ENCODE measurements at regions not wholly inside any gene's neighbourhood (a gene's known extent, or its start where the extent isn't known, plus 50 kb on each side); places are given as distances from the start of the nearest gene placed in this dataset.
"Not testable (repeated sequence)": the region's sequence is repeated elsewhere in the genome, so short reads cannot be mapped to it uniquely, and the experiment has no call there.

DNA sequence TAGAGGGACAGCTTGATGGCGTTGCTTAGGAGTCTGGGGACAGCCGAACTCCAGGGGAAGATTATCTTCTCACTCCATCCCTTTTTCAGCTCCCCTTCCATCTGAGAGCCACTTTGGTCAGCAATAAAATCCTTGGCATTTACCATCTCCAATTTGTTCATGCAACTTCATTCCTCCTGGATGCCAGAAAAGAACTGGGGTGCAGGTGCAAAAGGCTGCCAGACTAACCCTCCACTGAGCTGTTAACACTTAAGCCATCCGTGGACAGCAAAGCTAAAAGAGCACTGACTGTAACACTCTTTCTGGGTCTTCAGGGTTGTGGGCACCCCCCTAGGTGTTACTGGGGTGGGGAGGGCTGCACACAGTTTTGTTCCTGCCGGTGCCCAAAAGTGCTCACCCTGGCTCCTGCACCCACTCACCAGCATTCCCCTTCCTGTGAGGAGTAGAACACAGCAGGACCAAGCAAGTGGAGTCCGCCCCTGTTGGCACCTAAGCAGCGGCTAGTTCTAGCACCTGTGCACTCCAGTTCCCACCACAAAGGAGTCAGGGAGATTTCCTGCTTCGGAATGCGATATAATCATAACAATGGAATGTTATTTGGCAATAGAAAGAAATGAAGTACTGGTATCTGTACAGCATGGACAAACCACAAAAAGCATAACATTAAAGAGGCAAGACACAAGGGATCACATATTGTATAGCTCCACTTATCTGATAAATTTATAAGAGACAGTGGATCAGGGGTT, 95.1 kb downstream of the NPY start:
- Histone ChIP-seq H3K4me1 (replicated peaks) (no peaks in the 10 kb centered on the region), H3K36me3 (no peaks in the 10 kb centered on the region), H3K27me3 (replicated peaks) (no peaks in the 10 kb centered on the region), H3K9me3 (replicated peaks) (no peaks in the 10 kb centered on the region), H3K27ac (no peak overlapping the region), H3K4me3 (no peak overlapping the region)
- DNase-seq (ENCODE audit: low read depth in 1 of 2, low spot score in 2 of 2) = no peak

- Histone ChIP-seq H3K9me3 (replicated peaks) (no peaks in the 10 kb centered on the region), H3K27ac (no peak overlapping the region), H3K36me3 (no peaks in the 10 kb centered on the region), H3K27me3 (replicated peaks) (no peaks in the 10 kb centered on the region), H3K4me1 (replicated peaks) (no peaks in the 10 kb centered on the region), H3K4me3 (no peak overlapping the region)
- peak in 1 of 2 experiments; percentile 13 for DNase-seq (ENCODE audit: low read depth in 1 of 2, low spot score in 2 of 2)
These were observed 98.0 kb downstream of the NPY start for GRCh38 chr7:24381894-24382505.

DNA sequence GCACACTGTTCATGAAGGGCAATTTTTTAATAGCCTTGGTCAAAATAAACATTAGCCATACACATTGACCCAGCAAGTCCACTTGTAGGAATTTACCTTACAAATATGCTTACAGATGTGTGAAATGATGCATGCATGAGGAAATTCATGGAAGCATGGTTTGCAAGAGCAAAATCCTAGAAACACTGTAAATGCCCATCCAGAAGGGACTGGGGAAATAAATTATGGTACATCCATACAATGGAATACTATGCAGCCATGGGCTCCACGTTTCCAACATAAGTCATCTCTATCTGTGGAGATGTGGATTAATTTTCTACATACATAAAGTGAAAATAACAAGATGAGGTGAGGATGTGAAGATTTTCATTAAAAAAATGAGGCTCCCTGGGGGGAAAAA, 99.1 kb downstream of the NPY start:
- Histone ChIP-seq H3K4me3 (no peak overlapping the region), H3K9me3 (replicated peaks) (no peaks in the 10 kb centered on the region), H3K36me3 (no peaks in the 10 kb centered on the region), H3K4me1 (replicated peaks) (no peaks in the 10 kb centered on the region), H3K27me3 (replicated peaks) (no peaks in the 10 kb centered on the region), H3K27ac (no peak overlapping the region)
- DNase-seq (ENCODE audit: low read depth in 1 of 2, low spot score in 2 of 2) = no peak

GRCh38 chr7:24384362-24385030, 100.5 kb downstream of the NPY start:
- H3K27me3 ChIP-seq (replicated peaks) = 0 out of 2 replicates have a peak, but pooled peaks cover 6% of the 10 kb centered on the region
- DNase-seq (ENCODE audit: low read depth in 1 of 2, low spot score in 2 of 2) = no peak
- no peaks in the 10 kb centered on the region for H3K4me1 ChIP-seq (replicated peaks)
- H3K4me3 ChIP-seq = no peak overlapping the region
- H3K27ac ChIP-seq = no peak overlapping the region
- no peaks in the 10 kb centered on the region for H3K9me3 ChIP-seq (replicated peaks)
- H3K36me3 ChIP-seq = no peaks in the 10 kb centered on the region

DNA sequence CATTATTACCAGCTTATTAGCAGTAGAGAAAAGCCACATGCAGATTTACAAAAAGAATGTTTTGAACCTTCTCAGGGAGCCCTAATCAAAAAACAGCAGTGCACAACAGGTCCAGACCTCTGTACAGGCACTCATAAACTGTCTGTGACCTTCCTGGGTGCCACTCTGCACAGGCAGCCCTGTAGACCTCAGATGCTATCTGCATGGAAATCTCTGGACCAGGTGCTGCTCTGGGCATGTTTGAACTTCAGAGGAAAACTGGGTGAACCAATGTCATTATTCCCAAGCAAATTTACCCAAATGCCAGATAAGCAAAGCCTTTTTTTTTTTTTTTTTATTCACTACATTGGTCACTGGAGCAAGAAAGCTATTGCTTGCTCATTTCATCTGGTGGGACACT, 104.2 kb downstream of the NPY start:
- no peak for DNase-seq (ENCODE audit: low read depth in 1 of 2, low spot score in 2 of 2)
- H3K27ac ChIP-seq = no peak overlapping the region
- H3K4me1 ChIP-seq (replicated peaks) = no peaks in the 10 kb centered on the region
- H3K36me3 ChIP-seq = no peaks in the 10 kb centered on the region
- H3K4me3 ChIP-seq = no peak overlapping the region
- H3K27me3 ChIP-seq (replicated peaks) = 0 out of 2 replicates have a peak, but pooled peaks cover 6% of the 10 kb centered on the region
- H3K9me3 ChIP-seq (replicated peaks) = no peaks in the 10 kb centered on the region

GRCh38 chr7:24390376-24391157, 106.6 kb downstream of the NPY start:
- no peaks in the 10 kb centered on the region for H3K36me3 ChIP-seq
- H3K9me3 ChIP-seq (replicated peaks) = no peaks in the 10 kb centered on the region
- H3K27me3 ChIP-seq (replicated peaks) = 0 out of 2 replicates have a peak, but pooled peaks cover 6% of the 10 kb centered on the region
- no peak for DNase-seq (ENCODE audit: low read depth in 1 of 2, low spot score in 2 of 2)
- H3K4me3 ChIP-seq = no peak overlapping the region
- no peaks in the 10 kb centered on the region for H3K4me1 ChIP-seq (replicated peaks)
- no peak overlapping the region for H3K27ac ChIP-seq

- Histone ChIP-seq H3K27me3 (replicated peaks) (0 out of 2 replicates have a peak, but pooled peaks cover 6% of the 10 kb centered on the region), H3K4me1 (replicated peaks) (no peaks in the 10 kb centered on the region), H3K9me3 (replicated peaks) (no peaks in the 10 kb centered on the region), H3K27ac (no peak overlapping the region), H3K4me3 (no peak overlapping the region), H3K36me3 (no peaks in the 10 kb centered on the region)
- no peak for DNase-seq (ENCODE audit: low read depth in 1 of 2, low spot score in 2 of 2)
These were observed 108.8 kb downstream of the NPY start for GRCh38 chr7:24392774-24393173.

DNA sequence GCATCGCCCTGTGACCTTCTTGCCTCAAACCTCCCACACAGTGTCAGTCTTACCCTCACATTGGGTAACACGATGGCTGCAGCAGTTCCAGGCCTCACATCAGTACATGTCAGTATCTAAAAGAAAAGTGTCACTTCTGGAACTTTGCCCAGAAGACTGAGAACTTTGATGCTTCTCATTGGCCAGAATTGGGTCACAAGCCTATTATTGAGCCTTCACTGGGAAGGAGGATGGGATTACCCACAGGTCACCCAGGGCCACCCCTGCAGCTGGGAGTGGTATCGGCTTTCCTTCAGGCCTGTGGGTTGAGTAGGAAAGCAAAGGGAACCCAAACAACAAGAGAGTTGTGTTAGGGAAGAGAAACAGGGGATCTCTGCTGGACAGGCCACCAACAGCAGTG, 111.5 kb downstream of the NPY start:
- Histone ChIP-seq H3K4me1 (replicated peaks) (no peaks in the 10 kb centered on the region), H3K27me3 (replicated peaks) (no peaks in the 10 kb centered on the region), H3K4me3 (no peak overlapping the region), H3K9me3 (replicated peaks) (no peaks in the 10 kb centered on the region), H3K36me3 (no peaks in the 10 kb centered on the region), H3K27ac (no peak overlapping the region)
- no peak for DNase-seq (ENCODE audit: low read depth in 1 of 2, low spot score in 2 of 2)

GRCh38 chr7:24396387-24396786, 112.4 kb downstream of the NPY start:
- not testable (repeated sequence) for H3K27me3 ChIP-seq (replicated peaks); DNase-seq (ENCODE audit: low read depth in 1 of 2, low spot score in 2 of 2); H3K9me3 ChIP-seq (replicated peaks); H3K4me1 ChIP-seq (replicated peaks); H3K27ac ChIP-seq; H3K36me3 ChIP-seq; H3K4me3 ChIP-seq

GRCh38 chr7:24401628-24402593, 117.9 kb downstream of the NPY start:
- H3K27me3 ChIP-seq (replicated peaks) = peaks cover 7% of the 10 kb centered on the region; the same call in 1 of the 2 replicates
- no peaks in the 10 kb centered on the region for H3K9me3 ChIP-seq (replicated peaks)
- no peaks in the 10 kb centered on the region for H3K4me1 ChIP-seq (replicated peaks)
- no peak overlapping the region for H3K27ac ChIP-seq
- H3K36me3 ChIP-seq = no peaks in the 10 kb centered on the region
- DNase-seq (ENCODE audit: low read depth in 1 of 2, low spot score in 2 of 2) = no peak
- H3K4me3 ChIP-seq = no peak overlapping the region

GRCh38 chr7:24402655-24403054, 118.7 kb downstream of the NPY start:
- Histone ChIP-seq H3K4me3 (no peak overlapping the region), H3K27me3 (replicated peaks) (peaks cover 12% of the 10 kb centered on the region; the same call in 1 of the 2 replicates), H3K4me1 (replicated peaks) (no peaks in the 10 kb centered on the region), H3K27ac (no peak overlapping the region), H3K9me3 (replicated peaks) (no peaks in the 10 kb centered on the region), H3K36me3 (no peaks in the 10 kb centered on the region)
- no peak for DNase-seq (ENCODE audit: low read depth in 1 of 2, low spot score in 2 of 2)

GRCh38 chr7:24403557-24403956, 119.6 kb downstream of the NPY start:
- Histone ChIP-seq H3K36me3 (no peaks in the 10 kb centered on the region), H3K27me3 (replicated peaks) (peaks cover 12% of the 10 kb centered on the region; the same call in 1 of the 2 replicates), H3K9me3 (replicated peaks) (no peaks in the 10 kb centered on the region), H3K4me1 (replicated peaks) (no peaks in the 10 kb centered on the region), H3K4me3 (no peak overlapping the region), H3K27ac (no peak overlapping the region)
- no peak for DNase-seq (ENCODE audit: low read depth in 1 of 2, low spot score in 2 of 2)

DNA sequence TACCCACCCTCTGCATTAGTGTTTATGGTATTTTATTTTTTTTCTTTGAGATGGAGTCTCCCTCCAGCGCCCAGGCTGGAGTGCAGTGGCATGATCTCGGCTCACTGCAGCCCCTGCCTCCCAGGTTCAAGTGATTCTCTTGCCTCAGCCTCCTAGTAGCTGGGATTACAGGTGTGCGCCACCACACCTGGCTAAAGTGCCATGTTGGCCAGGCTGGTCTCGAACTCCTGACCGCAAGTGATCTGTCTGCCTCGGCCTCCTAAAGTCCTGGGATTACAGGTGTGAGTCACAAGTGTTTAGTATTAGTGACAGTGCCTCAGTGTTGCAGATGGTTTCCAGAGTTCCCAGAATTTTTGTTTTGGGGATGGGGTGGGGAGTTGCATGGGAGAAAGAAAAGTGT, 120.3 kb downstream of the NPY start:
- DNase-seq (ENCODE audit: low read depth in 1 of 2, low spot score in 2 of 2) = no peak
- H3K36me3 ChIP-seq = no peaks in the 10 kb centered on the region
- no peak overlapping the region for H3K27ac ChIP-seq
- H3K4me3 ChIP-seq = no peak overlapping the region
- H3K27me3 ChIP-seq (replicated peaks) = peaks cover 12% of the 10 kb centered on the region; the same call in 1 of the 2 replicates
- no peaks in the 10 kb centered on the region for H3K4me1 ChIP-seq (replicated peaks)
- H3K9me3 ChIP-seq (replicated peaks) = no peaks in the 10 kb centered on the region

Measured in SJSA1 (cell line).